ENCODE measurements at regions not wholly inside any gene's neighbourhood (a gene's known extent, or its start where the extent isn't known, plus 50 kb on each side); places are given as distances from the start of the nearest gene placed in this dataset.

DNA sequence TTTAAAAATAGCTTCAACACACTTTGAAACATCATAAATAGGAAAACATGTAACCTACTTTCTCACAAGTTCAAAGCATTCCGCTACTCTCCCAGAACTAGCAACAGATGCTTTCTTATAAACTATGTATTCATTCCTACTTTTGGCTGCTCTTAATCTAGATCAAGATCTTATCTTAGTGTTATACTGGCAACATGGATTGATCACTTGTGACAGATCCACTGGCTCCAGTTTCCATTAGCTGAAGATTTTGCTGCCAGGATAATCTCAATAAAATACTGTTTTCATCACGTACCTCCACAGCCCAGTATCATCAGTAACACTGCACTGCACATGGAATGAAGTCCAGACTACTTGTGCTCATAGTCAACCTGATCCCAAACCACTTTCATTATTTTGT, 491.7 kb upstream of the AGTR1 start:
- TF ChIP-seq, protein P1, sequence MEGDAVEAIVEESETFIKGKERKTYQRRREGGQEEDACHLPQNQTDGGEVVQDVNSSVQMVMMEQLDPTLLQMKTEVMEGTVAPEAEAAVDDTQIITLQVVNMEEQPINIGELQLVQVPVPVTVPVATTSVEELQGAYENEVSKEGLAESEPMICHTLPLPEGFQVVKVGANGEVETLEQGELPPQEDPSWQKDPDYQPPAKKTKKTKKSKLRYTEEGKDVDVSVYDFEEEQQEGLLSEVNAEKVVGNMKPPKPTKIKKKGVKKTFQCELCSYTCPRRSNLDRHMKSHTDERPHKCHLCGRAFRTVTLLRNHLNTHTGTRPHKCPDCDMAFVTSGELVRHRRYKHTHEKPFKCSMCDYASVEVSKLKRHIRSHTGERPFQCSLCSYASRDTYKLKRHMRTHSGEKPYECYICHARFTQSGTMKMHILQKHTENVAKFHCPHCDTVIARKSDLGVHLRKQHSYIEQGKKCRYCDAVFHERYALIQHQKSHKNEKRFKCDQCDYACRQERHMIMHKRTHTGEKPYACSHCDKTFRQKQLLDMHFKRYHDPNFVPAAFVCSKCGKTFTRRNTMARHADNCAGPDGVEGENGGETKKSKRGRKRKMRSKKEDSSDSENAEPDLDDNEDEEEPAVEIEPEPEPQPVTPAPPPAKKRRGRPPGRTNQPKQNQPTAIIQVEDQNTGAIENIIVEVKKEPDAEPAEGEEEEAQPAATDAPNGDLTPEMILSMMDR (IDR thresholded peaks at IDR 0.05; ENCODE audit: insufficient read depth, low read length, poor library complexity, severe bottlenecking), result no peak
- TF ChIP-seq EZH2phosphoT487 (conservative IDR thresholded peaks at IDR 0.05; ENCODE audit: low read length), result no peak
